Activated gamma-delta T cell treated with Interleukin-2 at 50 U/mL for 16 hours (primary cell): ENCODE measurements at regions not wholly inside any gene's neighbourhood (a gene's known extent, or its start where the extent isn't known, plus 50 kb on each side); places are given as distances from the start of the nearest gene placed in this dataset.
"Not testable (repeated sequence)": the region's sequence is repeated elsewhere in the genome, so short reads cannot be mapped to it uniquely, and the experiment has no call there.

Source experiments
- DNase-seq: peaks from one replicate; pipeline ENCODE4 v3.0.0-alpha.2; 2020

DNA sequence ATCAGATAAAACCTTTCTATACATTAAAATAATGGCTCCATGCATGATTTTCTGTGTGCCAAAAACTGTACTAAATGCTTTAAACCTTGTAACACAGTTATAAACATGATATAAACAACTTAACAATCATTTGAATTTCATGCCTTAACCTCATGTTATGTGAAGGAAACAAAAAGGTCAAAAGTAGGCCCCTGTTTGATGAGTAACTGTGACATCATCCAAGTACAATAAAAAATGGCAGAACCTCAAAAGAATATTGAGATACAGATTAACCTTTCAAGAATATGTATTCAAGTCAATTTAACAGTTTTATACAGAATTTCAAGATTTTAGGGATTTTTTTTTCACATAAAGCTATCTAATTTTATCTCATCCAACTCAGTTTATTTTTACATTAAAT lies 310.7 kb upstream of the DCN start:
- no peak for DNase-seq

DNA sequence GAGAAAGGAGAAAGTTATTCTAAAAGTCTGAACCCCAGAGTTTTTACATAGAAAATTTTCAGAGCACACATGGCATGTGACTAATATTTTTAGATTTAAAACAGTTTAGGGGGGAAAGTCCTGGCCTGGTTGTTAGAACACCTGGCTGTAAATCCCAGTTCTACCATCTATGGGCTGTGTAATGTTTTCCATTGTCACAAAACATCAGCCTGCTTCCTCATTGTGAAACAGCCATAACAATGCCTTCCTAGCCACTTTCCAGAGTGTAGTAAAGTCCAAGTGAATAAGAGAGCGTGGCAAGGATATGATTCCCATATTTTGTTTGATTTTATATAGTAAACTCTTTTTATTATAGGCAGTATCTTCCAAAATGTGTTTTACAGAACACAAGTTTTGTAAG lies 310.0 kb upstream of the DCN start:
- DNase-seq, result no peak

DNA sequence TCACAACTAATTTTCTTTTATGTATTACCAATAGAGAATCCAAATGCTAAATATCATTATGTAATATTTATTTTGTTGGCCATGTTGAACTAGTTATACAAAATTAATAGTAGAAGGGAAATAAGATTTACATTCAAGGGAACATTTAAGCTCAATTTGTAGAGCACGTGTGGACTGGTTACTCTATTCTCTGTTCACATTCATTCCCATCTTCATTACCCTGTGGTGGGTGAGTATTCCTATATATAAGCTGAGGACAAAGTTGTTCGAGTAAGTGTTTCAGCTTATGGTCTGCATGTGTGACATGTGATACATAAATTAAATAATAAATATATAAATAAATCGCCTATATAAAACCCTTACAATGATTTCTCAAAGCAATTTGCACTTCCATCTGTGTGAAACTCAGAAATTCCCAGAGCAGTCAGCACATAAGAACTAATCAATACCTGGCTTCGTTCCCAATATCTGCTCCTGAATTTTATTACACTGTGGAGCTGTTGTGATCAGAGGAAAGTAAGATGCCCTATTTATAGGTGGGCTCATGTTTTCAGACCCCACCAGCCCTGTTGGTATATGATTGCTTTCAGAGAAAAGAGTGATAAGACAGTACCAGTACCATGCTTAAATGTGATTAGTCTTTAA lies 308.2 kb upstream of the DCN start:
- no peak for DNase-seq

DNA sequence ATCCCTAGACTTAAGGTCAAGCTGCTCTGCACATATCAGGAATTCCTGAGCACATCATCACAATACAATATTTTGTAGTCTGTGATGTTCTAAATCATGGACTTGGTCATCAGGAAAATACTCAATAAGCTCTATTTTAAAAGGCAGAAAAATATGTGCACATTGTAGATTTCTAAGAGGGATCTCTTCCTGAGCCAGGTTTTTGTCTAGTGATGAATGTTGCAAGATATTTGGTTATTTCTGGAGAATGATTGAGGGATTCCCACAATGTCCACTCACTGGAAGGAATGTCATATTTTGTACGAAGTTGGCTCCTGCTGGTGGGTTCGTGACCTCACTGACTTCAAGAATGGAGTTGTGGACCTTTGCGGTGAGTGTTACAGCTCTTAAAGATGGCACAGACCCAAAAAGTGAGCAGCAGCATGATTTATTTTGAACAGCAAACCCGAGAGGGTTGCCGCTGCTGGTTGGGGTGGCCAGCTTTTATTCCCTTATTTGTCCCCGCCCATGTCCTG lies 300.9 kb upstream of the DCN start:
- no peak for DNase-seq

DNA sequence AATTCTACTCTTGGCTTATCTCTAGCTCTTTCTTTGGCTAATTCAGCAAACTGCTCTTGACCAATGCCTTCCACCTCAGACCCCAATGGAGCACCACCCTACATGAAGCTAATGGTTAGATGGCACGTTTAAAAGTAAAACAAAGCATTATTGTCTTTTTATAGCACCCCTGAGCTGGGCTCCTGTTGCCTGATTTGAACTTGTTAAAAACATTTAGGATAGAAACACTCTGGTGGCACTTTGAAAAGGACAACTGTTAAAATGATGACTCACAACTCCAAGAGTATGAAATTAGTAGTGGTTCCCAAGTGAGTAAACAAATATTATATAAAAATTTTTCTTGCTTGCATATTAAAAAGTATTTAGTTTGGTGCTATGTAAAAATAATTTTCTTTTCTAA lies 299.6 kb upstream of the DCN start:
- no peak for DNase-seq

DNA sequence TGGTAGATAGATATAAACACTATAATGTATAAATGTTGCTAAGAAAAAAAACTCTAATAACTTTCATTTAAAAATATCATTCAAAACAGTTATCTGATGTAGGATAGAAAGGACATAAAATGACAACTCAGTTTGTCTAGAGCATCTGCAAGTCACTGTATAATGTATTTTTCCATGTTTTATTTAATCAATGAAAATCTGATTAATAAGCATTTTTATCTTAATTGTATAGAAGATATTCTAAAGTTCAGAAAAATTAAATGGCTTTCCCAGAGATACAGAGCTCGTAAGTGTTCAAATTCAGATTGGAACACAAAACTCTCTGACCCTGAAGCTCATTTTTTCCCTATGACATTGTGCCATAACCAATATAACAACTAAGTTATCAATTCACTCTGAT lies 295.9 kb upstream of the DCN start:
- no peak for DNase-seq

DNA sequence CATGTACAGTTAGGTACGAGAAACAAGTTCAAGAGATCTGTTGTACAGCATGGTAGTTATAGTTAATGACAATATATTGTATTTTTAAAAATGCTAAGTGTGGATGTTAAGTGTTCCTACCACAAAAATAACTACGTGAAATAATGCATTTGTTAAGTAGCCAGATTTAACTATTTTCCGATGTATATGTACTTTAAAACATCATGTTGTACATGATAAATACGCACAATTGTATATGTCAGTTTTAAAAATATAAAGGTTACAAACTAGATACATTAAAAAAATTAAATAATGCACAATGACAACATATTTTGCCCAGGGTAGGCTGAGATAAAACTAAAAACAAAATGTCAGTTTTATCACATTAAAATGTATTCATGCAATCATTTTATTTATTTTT lies 285.1 kb upstream of the DCN start:
- DNase-seq, result no peak

DNA sequence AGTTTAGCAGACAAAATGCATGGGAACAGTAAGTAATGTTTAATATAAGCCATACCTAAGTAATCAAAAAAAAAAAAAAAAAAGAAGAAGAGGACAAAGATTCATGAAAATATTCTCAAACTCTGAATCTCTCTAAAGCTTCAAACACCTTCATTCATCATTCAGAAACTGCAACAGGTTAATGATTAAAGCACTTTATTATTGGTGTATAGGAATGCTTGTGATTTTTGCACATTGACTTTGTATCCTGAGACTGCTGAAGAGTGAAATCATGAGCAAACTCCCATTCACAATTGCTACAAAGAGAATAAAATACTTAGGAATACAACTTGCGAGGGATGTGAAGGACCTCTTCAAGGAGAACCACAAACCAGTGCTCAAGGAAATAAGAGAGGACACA lies 278.4 kb upstream of the DCN start:
- no peak for DNase-seq

DNA sequence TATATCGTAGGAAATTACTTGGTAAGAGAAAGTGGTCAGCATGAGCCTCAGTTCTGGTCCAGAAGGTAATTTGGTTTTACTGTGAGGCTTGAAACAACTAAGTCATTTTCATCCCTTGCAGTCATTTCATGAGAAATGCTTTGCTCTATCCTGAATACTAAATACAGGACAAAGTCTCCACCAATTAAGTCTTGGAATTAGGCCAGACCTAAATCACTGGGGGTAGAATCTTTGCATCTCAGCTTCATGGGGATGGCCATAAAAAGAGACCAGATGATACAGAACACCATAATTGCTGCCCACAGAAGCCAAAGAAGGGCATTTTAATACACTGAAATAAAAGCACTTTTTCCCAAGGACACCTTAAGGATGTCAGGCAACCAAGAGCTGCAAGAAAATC lies 277.9 kb upstream of the DCN start:
- DNase-seq, result no peak

DNA sequence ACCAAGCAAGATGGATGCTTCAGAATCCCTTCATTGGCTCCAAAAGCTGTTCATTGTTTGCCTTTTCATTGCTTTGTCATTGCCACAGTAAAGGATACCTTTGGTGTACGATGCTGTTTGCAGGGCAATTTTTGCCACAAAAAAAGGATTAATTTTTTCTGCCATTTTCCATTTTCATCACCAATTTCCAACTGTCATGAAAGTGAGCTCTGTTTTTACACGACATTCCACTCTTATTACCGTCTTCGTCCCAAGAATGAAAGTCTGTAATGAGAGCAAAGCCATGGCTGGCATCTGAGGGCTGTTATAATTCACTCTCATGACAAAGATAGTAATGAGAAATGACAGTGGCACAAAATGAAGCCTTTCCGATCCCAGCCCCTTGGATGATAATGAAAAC lies 272.7 kb upstream of the DCN start:
- no peak for DNase-seq

DNA sequence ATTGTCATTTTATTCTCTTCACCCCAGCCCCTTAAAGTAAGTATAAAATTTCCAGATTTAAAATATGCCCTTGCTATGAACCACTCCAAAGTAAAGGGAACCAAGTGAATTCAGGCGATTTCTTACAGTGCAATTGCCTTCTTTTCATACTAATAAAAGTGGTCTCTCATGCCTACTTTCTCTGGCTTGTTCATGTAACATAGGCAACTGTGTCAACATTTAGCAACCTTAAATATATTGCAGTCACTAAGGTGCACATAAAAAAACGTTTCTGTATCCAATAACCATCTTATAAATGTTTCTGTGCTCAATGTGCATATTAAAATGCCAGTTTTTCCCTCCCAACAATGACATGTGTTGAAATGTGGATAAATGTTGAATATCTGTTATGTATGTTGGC lies 271.6 kb upstream of the DCN start:
- DNase-seq, result no peak

DNA sequence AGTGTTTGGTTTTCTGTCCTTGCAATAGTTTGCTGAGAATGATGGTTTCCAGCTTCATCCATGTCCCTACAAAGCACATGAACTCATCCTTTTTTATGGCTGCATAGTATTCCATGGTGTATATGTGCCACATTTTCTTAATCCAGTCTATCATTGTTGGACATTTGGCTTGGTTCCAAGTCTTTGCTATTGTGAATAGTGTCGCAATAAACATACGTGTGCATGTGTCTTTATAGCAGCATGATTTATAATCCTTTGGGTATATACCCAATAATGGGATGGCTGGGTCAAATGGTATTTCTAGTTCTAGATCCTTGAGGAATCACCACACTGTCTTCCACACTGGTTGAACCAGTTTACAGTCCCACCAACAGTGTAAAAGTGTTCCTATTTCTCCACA lies 269.8 kb upstream of the DCN start:
- DNase-seq, result not testable (repeated sequence)

DNA sequence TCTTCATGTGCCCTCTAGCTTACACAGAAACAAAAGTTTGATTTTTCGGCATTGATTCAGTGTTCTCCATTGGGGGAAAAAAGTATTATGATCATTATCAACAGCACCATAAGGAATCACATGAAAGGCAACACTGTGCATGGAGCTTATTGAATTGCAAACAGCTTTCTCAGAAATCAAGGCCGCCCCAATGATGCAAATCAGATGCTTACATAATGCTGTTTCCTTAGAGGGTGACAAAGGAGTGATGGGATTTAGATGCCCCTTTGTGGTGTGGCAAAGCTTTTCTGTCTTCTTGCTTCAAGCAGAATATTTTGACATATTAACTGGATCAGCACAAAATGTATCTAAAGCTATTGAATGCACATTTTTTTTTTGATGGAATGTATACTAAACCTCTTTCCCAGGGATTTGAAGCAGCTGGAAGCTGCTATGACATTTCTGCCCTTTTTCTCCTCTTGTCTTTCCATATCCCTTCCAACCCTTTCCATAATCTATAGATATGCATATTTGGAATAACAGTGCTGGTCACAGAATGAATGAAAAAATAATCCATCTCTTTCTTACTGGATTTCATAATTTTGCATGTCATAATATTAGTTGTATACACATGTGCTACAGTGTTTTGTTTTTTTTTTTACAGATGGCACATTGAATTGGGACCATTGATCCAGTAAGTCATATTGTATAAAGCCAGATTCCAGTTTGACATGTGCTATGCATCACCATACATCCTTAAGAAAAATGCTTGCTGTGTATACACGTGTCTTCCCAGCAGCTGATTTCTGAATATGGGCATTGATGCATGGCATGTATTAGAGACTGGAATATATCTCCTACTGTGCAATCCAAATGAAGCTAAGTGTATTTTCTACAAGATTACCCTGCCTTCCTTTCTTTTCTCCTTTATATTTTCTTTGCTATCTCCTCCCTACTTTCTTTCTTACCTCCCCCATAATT lies 259.7 kb upstream of the DCN start:
- no peak for DNase-seq

DNA sequence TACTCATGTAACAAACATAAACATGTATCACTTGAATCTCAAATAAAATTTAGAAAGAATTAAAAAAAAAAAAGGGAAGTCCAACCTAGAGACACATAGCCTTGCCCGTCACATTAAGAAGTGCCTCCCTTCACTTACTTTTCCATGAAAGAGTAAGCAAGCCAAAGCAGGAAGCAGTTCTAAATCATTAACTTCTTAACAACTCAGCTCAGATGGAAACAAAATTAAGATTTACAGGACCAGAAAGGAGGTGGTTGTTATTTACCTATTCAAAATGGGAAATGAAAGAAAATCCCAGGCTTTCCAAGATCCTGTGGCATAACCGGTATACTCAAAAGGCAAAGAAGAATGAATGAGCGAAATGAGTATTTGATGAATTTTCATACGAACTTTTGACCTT lies 258.6 kb upstream of the DCN start:
- no peak for DNase-seq

DNA sequence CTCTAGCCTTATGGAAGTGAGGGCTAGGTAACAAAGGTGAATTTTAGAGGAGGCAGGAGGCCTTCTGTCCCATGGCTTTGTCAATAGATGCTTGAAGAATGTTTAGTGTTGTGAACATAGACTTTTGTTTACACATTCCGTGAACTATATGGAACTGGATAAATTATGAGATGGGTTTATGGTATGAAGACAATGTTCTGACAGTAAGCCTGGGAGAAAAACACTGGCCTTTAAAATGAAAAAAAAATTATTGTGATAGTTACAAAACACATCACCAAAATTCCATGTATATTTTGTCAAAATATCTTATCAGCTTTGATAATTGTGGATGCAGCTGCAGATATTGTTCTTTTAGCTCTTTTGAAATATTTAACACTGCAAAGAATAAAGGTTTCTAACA lies 251.5 kb upstream of the DCN start:
- DNase-seq, result no peak

DNA sequence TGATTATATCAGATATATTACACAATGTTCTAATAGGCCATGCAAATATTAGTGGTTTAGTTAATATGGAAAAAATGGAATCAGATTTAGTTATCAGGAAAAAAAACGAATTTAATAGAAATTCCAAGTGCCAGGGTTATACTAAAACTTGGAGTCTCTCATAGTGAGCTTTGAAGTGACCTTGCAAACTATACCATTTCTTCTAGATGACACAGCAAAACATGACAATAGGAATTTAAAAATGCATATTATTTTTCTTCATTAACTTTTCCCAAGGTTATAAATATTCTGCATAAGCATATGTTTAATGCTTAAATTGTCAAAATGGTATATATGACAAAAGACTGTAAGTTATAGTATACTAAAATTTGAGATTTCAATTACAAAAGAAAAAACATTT lies 250.1 kb upstream of the DCN start:
- DNase-seq, result no peak

DNA sequence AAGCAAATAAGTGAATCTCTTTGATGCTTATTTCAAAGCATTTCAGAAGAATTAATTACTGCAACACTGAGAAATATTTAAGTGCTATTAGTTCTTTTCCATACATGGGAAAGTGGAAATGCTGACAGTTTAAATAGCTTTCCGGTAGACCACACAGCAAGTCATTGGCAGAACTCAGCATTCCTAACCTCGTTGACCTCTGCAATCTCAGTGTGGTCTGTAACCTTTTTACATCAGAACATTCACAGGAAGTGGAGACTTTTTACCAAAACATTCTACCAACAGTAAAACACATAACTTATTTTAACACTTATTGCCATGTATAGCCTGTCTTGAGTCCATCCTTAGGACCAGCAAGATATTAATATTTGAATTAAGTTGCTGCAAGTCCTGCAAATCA lies 249.5 kb upstream of the DCN start:
- no peak for DNase-seq

DNA sequence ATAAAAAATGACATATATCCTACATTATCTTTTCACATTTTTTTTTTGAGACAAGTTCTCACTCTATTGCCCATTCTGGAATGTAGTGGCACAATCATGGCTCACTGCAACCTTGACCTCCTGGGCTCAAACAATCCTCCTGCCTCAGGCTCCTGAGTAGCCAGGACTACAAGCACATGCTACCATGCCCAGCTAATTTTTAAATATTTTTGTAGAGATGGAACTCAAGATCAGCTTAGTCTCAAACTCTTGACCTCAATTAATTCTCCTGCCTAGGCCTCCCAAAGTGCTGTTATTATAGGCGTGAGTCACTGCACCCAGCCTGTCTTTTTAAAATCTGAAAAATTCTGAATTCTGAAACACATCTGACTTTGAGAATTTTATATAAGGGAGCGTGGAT lies 241.9 kb upstream of the DCN start:
- DNase-seq, result no peak

DNA sequence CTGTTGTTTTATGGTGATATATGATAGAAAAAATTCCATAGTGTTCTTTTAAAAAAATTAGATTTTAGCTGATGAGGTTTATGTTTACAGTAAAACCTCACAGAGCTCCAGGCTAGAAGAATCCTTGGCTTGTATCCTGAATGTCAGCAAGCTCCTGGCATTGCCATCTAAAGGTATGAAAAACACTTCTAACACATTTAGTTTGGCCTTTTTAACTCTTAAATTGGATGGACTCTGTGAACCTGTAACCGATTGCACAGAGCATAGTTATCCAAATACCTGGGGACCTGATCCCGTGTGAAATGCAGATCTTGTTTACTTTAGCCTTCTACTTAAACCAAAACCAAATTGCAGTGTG lies 241.1 kb upstream of the DCN start:
- DNase-seq, result no peak

DNA sequence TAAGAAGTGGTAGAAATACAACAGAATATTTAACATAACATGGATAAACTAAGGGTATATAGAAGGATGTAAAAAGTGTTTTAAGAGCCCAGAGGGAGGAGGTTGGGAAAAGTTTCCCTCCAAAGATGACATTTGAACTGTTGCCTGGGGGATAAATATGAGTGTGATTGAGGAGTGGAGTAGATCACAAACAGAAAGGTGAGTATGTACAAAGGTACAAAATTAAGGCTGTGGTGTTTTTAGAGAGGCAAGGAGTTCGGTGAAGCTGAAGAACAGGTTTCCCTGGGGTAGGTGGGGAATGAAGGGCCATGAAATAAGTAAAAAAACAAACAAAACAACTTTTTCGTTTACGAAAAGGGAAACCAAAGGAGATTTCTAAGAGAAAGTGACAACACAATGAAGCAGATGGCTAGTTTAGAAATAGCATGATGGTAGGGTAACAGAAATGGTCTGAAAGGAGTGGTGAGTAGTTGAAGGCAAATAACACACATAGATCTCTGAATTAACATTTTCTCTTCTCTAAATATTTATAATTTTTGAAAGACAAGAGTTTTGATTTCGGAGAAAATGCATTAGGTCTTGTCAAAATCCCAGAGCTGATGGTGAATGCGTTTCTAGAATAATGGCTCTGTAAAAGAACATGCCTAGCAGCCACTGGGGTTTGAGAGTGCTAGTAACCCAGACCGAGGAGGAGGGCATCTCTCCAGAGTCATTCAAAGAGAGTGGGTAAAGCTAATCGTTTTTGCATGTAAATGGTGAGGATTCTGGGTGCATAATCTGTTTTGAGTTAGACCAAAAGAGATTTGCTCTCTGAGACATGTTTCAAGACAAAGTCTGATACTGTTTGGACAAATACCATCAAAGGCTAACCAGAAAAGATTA lies 240.4 kb upstream of the DCN start:
- DNase-seq, result no peak

DNA sequence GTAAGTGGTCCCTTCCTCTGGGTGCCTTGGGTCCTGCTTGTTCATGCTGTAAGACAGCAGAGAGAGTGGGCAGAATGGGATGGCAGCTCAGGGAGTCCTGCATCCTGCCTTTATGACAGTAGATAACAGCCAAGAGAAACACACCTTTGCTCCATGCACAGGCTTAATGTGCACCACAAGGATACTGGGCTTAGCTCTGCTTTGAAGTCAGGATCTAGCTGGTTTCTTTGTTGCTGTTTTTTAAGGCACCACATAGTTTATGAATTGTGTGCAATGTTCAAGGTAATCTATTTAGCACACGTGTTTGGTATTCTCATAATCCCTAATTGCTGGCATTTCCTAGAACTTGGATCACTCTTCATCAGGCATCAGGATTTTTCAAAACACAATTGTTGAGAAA lies 239.5 kb upstream of the DCN start:
- no peak for DNase-seq

DNA sequence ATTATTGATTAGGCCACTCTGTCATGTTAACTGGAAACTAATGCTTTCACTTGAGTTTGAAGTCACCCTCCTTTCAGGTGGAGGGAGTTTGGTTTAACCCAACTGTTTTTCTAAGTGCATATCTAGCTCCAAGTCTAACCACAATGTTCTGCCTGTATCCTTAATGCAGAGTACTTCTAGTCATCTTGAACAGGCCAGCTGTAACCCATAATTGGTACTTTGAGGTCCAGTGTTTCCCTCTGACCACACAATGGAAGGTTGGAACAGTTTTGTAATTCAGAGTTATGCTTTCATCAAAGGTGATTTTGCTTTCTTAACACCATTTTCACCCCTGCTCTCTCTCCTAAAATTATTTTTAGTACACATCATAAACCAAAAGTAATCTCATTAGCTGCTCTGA lies 237.2 kb upstream of the DCN start:
- DNase-seq, result no peak
